GM18517 (cell line): ENCODE measurements at regions not wholly inside any gene's neighbourhood (a gene's known extent, or its start where the extent isn't known, plus 50 kb on each side); places are given as distances from the start of the nearest gene placed in this dataset.
A peak's percentile ranks its signal among the peaks of the same experiment; 100 is the strongest.

Experiments used
- ATAC-seq: cut with Tn5 transposase; IDR thresholded peaks from one replicate; pipeline ENCODE4 v1.9.1; 2021; ENCODE audit warnings: mild to moderate bottlenecking, moderate library complexity; ENCODE audit not compliant: unreplicated experiment

DNA sequence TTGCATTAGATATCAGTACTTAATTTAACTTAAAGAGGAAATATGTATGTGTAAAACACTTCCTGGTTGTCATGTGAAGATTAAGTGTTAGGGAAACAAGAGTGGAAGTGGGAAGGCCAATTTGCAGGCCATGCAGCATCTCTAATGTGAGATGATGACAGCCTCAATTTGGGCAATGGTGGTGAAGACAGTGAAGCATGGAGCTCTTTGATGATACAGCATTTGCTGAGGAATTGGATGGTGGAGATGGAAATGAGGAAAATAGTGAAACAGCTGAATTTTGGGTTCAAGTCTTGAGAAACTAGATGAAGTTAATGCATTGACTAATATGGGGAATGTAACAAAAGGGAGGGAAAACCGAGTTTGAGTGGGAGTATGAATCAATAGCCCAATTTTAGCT lies 231.7 kb upstream of the MIR17HG start:
- no peak for ATAC-seq

DNA sequence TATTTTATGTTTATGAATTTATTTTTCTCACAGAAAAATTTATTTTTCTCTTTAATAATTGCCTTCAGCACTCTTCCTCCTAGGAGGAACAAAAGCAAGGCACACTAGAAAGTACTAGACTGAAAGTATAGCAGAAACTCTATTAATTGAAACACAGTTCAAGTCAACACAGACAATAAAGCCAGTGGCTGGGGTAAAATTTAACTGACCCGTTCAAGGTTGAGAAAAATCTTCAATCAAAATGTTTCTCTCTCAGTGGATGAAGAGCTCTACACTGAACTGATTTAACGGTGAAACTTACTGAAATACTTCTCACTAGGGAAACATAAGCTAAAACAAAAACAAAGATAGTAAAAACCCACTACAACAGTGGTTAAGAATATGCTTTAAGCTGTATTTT lies 230.1 kb upstream of the MIR17HG start:
- ATAC-seq: no peak

DNA sequence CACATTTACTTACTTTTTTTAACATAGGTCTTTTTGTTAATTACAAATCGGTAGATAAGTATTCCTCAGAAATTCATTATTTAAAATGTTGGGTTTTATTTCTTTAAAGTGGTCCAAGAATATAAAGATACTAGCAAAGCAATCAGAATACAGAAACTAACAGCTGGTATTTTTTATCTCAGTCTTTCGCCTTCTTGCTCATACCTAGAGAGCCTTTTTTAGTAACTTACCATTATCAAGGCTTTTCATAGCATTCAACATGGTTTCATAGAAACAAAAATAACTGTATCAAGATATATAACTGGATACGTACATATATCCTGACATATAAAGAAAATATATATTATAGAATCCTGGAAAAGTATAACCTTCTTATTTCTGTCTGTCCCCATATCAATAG lies 227.8 kb upstream of the MIR17HG start:
- peak; percentile 63 for ATAC-seq

DNA sequence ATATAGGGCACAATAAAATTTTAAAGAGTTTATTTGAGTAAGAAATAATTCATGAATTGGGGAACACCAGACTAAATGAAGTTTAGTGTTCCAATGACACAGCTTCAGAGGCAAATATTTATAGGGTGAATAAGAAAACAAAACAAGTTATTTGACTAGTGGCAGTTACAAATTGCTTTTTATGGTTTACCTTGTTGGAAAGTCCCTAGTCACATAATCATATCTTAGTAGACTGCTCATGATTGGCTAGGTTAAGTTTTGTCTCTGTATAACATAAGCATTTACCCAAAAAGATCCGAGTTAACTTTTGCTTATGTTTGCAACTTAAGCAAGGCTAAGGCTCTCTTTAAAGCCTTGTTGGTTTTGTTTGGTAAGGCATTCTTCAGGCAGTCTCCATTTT lies 224.7 kb upstream of the MIR17HG start:
- no peak for ATAC-seq

DNA sequence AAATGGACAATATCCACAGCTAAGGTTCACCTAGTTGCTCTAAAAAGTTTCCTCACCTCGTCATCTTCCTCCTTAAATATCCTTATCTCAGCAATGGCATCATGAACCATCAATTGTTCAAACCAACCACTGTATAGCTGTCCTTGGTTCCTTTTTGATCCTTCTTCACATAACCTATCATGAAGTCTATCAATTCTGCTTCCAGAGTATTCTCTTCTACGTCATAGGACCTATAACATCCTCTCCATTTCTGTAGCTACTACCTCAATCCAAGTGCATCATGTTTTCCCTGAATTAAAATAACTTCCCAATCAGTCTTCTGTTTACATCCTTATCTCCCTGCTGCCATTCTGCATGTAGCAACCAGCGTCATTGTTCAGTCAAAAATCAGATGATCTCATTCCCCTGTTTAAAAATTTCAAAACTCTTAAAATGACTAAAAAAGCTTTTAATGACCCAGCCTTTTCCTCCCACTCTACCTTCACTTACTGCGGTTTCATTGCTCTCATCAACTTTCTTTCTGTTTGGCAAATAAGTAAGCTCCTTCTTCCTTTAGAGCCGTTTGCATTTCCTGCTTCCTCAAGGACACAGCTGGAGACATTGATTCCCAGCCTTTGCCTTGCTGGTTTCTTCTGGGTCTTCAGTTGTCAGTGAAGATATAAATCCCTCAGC lies 223.9 kb upstream of the MIR17HG start:
- ATAC-seq: no peak

DNA sequence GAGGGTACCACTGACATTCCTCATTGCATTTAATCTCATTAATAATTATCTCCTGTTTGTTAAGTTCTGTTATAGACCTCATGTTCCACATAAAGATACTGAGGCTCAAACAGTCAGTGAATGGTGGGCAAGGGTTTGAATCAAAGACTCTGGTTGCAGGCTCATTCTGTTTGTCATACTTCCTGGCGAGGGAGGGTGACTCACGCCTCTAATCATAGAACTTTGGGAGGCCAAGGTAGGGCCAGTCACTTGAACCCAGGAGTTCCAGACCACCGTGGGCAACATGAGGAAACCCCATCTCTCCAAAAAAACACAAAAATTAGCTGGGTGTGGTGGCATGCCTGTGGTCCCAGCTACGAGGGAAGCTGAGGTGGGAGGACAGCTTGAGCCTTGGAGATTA lies 220.7 kb upstream of the MIR17HG start:
- no peak for ATAC-seq

DNA sequence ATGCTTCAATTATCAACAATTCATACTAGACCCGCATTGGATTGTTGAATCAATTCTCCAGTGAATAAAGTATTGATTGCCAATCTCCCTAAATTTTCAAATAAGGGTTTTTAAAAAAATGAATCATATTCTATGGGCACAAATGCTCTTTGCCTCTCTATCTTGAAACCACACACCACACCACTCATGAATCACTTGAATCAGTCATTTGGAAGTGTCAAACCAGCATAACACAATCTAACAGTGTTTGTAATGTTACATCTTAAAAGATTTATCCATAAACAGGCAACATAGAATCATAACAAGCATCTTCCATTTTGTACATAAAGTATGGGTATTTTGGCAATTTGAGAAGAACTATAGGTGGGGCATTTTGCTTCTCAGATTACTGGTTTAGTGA lies 219.5 kb upstream of the MIR17HG start:
- no peak for ATAC-seq

DNA sequence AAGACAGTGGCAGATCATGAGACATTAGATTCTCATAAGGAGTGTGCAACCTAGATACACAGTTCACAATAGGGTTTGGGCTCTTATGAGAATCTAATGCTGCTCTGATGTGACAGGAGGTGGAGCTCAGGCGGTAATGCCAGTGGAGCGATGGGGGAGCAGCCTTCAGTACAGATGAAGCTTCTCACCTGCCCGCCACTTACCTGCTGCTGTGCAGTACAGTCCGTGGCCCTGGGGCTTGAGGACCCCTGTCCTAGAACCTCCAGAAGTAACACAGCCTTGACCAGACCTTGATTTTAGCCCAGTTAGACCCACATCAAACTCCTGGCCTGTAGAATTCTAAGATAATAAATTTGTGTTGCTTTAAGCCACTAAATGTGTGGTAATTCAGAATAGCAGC lies 215.1 kb upstream of the MIR17HG start:
- no peak for ATAC-seq

DNA sequence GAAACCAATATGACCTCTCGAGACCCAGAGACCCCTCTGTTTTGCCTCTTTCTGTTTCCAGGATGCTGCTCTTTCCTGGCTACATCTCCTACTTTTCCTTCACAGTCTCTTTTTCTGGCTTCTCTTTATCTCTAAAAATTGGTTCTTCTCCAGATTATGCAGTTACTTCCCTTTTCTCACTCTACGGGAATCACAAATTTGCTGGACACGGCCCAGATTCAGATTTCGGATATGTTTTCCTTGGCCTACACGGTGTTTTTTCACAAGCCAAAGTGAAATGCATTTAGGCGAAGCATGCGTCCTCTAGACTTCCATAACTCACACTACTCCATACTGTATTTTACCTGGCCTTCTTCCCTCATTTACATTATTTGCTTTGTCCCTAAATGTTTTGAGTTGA lies 214.7 kb upstream of the MIR17HG start:
- no peak for ATAC-seq

DNA sequence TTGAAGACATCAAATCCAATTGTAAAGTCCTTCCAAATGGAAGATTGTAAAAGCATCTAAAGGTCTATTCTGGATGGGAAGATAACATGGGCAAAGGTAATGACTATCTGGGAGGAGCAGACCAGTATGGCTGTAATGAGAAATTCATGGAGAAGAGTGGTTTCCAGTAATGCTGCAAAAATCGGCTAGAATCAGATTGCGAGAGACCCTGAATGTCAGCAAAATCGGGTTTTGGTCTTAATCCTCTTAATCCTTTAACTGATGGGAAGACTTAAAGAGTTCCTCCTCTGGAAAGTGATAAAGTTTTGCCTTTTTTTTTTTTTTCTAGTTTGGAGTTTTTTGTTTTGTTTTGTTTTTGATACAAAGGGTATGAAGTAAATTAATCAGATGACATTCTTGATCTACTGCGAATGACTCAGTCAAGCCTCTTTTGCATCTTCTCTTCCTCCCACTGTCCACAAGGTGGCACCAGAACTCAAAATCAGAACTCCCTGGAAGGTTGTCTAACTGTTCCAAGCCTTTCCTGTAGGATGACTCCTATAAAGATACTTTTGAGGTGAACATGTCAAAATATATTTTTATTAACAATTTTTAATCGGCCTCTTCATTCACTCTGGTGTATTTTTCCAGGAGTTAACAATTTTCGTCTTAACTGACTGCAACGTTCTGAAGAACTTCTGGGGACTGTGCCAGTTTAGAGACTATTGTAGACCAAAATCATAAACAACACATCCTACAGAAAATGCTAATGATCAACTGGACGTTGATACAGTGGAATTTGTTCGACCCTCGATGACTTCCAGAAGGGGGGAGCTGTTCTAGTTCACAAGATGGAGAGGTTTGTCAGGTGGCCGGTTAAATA lies 213.3 kb upstream of the MIR17HG start:
- ATAC-seq: peak; percentile 89

DNA sequence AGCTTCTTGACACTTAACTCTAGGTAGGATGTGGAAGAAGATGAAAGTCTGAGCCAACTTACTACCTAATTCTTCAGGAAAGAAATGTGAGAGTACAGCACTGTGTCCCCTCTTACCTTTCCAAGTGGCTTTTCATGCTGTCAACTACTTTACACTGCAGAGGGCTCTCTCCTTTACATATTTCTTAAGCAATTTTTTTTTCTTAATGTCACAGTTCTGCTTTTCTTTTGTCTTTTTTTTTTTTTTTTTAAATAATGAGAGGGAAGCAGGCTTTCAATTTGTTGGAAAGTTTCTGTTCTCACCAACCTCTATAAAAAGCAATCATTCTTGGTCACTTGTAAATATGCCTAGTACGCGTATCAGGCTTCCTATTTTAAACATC lies 212.7 kb upstream of the MIR17HG start:
- ATAC-seq: no peak

DNA sequence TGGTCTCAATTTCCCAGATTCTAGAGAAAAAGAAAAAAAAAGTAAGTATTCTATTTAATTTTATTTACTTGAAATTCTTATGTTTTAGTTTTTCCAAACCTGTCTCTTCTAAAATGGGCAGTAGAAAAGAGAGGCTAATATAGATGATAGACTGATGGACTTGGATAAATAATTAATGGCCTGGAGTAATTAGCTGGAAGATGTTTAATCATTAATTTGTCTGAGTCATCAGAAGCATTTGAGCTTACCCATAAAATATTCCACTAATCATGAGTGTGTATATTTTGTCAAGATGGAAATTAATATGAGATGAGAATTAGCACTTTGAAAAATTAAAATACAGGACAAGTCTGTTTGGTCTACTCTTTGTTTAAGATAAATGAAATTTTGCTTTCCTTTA lies 212.1 kb upstream of the MIR17HG start:
- ATAC-seq: no peak

DNA sequence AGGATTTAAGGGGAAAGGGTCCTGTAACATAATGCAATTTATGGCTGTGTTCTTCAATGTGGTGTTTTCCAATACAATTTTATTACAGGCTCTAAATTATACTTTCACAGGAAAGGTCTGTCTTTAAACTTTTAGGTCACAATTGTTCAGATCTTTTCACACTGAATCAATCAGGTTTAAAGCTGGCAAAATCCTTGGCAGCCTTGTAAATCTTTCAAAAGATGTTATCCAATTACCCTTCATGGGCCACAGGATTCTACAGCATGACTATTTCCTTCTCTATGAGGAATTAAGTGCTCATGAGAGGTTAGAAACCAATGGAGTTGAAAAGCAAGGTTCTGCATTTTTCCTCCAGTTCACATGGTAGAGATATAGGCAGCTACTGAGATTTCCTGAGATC lies 211.5 kb upstream of the MIR17HG start:
- ATAC-seq: no peak

DNA sequence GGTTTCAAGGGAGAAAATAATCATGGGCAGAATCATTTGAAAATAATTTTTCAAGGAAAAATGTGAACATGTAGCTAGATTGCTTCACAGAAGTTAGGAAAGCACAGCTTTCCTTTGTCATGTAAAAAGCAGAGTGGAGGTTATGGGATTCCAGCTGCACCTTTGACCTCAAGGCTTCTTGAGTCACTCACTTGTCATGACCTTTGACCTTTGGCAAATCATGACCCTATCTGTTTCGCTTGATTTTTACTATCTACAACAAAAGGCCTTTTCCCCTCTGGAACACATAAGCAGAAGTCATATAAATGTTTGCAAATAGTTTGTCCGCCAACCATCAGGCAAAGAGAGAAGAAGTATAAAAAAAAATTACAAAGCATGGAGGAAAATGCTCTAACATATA lies 210.7 kb upstream of the MIR17HG start:
- ATAC-seq: no peak

DNA sequence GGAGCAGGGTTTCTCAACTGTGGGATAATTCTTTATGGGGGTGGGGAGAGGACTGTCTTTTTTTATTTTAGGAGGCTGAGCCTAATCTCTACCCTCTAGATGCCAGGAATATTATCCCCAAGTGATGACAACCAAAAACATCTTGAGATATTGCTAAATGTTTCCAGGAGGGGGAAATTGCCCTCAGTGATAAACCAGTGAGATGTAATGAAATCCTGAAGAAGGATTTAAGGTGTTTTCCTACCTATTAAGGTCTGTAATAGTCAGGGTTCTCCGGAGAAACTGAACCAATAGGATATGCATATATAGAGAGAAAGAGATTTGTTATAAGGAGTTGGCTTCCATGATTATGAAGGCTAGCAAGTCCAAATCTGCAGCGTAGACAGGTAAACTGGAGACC lies 208.3 kb upstream of the MIR17HG start:
- no peak for ATAC-seq

DNA sequence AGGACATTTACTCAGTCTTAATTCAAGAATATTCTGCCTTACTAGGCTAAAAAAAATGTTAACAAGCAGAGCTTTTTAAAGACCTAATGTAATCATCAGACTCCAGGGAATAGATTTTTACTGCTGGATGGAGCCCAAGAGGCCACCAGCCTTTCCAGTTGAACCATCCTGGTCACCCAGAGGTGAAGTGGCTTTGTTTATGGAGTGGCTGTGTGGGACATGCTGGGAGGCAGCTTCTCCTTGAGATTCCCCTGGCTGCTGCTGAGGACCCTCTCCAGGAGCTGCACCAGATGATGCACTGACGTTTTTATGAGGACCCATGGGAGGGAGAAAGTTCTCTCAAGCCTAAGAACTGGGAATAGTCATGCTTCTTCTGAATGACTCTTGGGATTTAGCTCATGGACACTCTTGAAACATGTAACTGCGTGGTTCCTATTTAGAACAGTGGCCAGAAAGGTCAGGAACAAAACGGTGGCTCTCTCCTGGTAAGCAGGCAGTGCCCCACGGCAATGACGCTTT lies 205.9 kb upstream of the MIR17HG start:
- ATAC-seq: no peak

DNA sequence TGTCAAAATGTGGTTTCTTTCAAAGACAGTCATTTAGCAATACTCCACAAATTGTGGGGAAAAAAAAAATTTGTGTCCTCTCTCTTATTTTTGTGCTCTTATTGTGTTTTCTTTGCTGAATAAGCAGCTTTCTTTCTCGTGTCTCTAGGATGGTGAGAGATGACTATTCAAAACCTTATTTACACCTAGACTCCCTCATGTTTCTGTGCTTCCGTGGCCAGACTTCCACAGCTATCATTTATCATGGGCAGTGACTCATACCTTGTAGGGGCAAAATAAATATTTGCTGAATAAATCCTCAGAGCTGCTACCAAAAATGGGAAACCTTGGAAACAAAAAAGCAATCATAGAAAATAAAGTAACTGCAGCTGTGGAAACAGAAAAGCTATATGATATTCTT lies 204.9 kb upstream of the MIR17HG start:
- no peak for ATAC-seq

DNA sequence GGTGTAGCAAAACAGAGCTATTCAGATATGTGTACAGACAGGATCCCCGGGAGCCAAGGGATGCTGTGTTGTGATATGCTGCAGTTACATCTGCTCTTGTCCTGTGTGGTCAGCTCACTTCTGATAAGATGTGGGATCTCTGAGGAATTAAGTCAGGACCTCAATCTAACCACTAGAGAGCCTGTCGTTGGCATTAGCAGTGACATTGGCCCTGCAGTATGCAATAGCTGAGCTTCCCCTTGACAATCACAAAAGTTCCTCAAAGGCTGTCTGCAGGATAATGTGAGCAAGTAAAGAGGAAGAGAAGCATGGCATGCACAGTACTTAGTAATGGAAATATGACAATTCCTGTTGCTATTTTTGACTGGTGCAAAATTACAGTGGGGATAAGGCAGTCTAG lies 203.4 kb upstream of the MIR17HG start:
- no peak for ATAC-seq

DNA sequence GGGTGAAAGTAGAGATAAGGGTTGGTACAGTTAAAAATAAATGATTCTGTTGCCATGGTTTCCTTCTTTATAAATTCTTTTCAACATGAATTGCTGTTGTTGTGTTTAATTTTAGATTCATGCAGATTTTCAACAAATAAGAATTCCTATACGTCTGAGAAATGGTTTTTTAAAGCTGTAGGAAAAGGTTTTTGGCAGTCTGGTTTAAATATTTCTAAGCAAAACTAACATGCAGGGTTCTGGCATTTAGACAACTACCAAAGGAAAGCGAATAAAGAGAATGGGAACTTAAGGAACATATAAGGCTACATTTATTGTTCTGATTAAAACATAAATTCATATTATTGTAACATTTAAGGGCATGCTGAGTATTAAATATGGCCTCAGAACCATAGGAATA lies 203.0 kb upstream of the MIR17HG start:
- no peak for ATAC-seq

DNA sequence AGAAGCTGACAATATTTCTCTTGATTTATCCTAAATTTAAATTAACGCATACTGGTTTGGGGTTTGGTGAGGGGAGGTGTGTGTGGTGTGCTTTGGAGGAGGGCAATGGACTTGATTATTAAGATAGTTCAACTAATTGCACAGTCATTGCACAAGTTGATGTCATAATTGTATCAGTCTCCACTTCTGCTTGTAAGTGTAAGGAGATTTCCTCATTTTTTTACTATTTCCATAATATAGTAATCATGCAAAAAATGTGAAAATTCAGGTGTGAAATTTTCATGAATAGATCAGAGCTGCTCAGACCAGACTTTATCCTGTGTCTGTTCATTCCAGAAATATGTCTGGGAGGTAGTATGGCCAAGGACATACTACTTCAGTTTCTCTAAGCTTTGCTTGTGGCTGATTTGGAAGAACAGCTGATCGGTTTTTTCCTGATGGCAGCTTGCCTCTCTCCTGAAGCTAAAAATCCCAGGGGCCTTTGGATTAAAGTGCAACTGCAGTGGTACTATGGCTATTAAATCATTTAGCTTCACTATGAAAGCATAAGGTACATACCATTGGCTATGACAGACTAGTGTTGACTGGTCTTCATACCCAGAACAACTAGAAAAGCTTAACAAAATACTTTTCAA lies 201.8 kb upstream of the MIR17HG start:
- ATAC-seq: no peak

DNA sequence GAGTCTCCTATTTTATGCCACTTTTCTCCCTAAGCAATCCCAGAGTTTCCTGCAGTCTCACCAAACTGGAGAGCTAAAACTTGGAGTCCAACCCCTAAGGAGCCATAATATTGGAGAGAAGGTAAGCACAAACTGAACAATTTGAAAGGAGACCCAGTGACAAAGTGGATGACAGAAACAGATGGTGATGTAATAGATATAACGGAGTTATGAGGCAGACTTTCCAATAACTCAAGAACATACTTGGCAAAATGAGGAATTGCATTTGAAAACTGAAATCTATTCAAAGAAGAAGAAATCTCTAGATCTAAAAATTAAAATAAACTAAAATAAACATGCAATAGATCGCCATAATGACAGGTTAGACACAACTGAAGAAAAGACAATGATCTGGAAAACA lies 200.9 kb upstream of the MIR17HG start:
- ATAC-seq: no peak

DNA sequence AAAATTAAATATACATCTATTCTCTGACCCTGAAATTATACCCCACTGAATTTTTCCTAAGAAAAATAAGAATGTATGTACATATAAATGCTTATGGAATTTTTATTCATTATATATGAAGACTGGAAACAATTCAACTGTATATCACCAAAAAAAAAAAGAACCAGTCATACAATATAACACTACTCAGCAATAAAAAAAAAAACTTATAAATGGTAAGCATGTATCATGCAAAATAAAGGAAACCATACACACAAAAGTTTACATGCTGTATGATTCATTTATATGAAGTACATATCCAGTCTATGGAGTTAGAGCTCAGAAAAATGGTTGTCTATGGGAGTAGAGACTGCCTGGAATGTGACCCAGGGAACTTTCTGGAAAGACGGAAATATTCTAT lies 199.4 kb upstream of the MIR17HG start:
- ATAC-seq: no peak
